ENCODE measurements at regions not wholly inside any gene's neighbourhood (a gene's known extent, or its start where the extent isn't known, plus 50 kb on each side); places are given as distances from the start of the nearest gene placed in this dataset.

DNA sequence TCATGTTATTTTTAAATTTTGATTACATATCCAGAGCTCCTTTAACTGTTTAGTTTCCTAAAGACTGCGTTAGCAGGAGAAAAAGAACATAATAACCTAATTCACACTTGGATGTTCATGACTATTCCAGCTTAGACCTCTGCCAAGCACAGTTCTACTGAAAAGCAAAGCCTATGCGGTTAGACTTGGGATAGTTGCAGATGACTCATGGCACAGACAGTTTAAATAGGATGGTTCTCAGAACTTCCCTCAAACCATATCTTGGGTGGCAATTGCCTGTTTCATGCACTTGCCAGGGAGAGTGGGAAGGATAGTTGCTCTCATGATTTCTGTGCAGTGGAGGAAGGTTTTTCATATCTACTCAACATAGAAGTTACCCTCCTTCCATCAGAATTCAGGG is 149.7 kb upstream of the KLHL29 start:
- DNase-seq (ENCODE audit: low read depth) = no peak

DNA sequence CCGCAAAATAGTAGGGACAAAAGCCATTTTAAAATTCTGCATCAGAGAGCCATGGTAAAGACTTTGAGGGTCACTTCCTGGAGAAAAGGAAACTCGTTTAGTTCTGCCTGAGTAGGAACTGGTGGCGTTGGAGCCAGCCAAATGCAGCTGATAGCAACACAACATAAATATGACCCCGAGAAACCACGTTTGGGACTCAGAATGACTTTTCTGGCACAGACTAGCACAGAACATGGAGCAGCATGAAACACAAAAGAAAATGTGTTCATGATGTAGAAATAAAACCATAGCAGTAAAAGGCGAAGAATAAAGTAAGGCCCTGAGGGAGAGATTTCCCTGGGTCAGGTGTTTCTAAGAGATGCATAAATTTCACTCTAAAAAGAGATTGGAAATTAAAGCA is 149.2 kb upstream of the KLHL29 start:
- peak; percentile 63 for DNase-seq (ENCODE audit: low read depth)

GRCh38 chr2:23237147-23237546 is 147.8 kb upstream of the KLHL29 start:
- DNase-seq (ENCODE audit: low read depth) = no peak

- no peak for DNase-seq (ENCODE audit: low read depth)
Measured at GRCh38 chr2:23238011-23238657, 146.8 kb upstream of the KLHL29 start.

DNA sequence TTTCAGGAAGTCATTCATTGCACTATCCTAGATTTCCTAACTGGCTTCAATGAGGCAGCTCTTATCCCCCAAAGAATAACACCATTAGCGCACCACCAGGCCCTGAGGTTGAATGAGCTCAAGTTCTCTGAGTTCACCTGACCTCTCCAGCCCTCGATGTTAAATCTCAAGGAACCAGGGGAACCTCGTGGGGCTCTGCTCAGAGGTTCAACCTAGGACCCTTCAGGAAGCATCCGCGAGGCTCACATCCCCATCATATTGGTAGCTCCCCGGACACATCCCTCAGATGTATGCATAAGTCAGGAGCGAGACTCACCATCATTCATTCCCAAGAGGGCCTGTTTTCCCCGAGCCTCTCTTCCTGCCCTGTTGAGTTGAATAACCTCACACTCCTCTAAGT is 145.6 kb upstream of the KLHL29 start:
- no peak for DNase-seq (ENCODE audit: low read depth)

DNA sequence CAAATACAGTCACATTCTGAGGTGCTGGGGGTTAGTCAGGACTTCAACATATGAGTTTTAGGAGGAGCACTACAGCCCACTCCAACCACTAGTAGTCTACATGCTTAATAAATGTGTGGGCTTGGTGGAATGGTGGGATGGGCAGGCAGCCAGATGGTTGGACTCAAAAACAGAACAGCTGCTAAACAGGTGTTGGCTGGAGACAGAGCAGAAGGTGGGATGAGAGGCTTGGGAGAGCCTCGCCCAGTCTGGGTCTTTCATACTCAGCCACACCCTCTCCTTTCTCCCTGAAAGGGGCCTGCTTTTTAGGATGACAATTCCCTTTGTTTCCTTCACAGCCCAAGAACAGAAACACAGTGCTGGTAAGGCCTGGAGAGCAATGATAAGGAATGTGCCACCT is 143.9 kb upstream of the KLHL29 start:
- no peak for DNase-seq (ENCODE audit: low read depth)

GRCh38 chr2:23241611-23242245 is 143.3 kb upstream of the KLHL29 start:
- no peak for DNase-seq (ENCODE audit: low read depth)

DNA sequence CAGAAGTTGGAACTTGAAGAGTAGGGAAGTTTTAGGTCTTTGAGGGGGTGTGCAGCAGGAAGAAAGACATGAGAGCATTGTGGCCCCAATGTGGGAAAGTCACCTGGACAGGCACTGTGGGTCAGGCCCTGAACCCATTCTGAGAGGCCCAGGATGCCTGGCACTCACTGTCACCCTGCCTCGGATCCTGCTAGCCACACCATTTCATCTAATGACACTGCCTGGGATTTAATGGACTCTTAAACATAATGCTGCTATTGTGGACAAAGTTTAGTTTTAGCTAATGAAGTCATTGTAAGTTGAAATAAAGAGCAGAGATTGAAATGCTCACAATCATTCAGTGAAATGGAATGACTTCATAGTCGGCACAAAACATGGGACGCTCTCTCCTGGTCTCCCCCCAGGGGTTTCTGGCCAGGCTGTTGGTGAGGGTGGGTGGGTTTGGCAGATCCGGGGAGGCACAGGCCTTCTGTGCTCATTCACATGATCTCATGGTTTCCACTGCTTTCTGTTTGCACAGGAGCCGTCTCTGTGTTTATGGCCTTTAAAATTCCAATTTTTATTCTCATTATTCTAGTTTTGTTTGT is 141.8 kb upstream of the KLHL29 start:
- DNase-seq (ENCODE audit: low read depth) = no peak

GRCh38 chr2:23244617-23245016 is 140.4 kb upstream of the KLHL29 start:
- DNase-seq (ENCODE audit: low read depth) = no peak

- DNase-seq (ENCODE audit: low read depth) = no peak
Measured at GRCh38 chr2:23246992-23247683, 137.8 kb upstream of the KLHL29 start.

- DNase-seq (ENCODE audit: low read depth) = no peak
Measured at GRCh38 chr2:23248667-23249066, 136.3 kb upstream of the KLHL29 start.

GRCh38 chr2:23249348-23249747 is 135.6 kb upstream of the KLHL29 start:
- DNase-seq (ENCODE audit: low read depth) = peak; percentile 54

DNA sequence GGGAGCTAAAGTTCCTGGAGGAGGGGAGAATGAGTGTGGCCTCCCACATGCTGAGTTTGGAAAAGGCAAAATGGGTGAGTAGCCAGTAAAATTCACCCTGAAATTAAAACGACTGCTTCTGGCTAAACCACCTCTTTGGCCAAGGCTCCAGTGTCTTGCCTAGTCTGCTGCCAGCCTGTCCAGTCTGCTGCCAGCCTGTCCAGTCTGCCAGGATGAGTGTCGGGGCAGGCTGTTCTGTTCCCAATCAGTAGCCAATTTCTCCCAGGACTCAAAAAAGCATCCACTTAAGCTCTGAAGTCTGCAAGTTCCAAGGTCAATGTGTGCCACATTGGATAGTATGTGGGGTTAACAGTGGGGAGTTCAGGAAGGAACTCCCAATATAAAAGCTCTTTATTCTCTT is 134.6 kb upstream of the KLHL29 start:
- no peak for DNase-seq (ENCODE audit: low read depth)

DNA sequence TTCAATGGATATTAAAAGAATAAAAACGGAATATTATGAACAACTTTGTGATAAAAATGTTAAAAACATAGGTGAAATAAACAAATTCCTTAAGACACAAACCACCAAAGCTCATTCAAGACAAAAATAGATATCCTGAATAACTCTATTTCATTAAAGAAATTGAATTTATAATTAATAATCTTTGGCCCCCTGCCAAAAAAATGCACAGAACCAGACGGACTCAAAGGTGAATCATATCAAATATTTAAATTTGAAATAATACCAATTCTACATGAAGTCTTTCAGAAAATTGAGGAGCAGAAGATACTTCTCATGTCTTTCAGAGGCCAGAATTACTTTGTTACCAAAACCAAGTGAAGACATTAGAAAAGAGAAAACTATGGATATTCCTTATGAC is 128.3 kb upstream of the KLHL29 start:
- no peak for DNase-seq (ENCODE audit: low read depth)

DNA sequence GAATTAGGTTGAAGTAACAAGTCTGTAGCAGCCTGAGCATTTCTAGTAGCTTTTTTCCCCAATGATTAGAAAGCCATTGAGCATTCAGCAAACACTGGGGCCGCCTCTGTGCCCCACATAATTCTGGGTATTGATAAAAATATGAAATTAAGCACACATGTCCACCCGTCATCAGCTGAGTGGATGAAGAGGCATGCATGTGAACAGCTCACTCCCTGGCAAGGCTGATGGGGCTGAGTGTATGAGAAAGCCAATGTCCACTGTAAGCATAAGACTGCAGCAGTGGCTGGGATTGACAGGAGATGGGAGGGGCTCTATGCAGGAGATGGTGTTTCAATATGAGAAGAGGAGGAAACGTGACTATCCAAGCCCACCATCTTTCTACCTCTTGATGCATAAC is 124.4 kb upstream of the KLHL29 start:
- no peak for DNase-seq (ENCODE audit: low read depth)

DNA sequence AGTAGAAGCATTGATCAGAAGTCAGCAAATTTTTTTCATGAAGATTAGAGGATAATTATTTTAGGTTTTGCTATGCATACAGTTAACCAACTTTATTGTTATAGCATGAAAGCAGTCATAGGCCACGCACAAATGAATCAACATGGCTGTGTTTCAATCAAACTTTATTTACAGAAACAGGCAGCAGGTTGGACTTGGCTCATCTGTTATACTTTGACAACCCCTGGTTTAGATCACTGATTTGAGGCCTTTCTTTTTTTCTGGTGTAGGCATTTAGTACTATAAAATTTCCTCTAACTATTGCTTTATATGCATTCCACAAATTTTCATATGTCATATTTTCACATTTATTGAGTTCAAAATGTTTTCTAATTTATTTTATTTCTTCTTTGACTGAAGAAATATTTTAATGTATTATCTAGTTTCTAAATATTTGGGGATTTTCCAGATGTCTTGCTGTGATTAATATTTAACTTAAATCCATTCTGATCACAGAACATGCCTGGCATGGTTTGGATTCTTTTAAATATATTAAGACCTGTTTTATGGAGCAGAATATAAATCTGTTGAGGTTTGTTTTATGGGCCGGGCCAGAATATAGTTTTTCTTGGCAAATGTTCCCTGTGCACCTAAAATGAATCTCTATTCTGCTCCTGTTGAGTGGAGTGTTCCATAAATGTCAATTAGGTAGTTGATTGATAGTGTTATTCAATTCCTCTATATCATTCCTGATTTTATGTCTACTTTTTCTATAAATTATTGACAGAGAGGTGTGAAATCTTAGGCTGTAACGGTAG is 116.3 kb upstream of the KLHL29 start:
- DNase-seq (ENCODE audit: low read depth) = no peak

GRCh38 chr2:23269747-23270146 is 115.2 kb upstream of the KLHL29 start:
- no peak for DNase-seq (ENCODE audit: low read depth)

DNA sequence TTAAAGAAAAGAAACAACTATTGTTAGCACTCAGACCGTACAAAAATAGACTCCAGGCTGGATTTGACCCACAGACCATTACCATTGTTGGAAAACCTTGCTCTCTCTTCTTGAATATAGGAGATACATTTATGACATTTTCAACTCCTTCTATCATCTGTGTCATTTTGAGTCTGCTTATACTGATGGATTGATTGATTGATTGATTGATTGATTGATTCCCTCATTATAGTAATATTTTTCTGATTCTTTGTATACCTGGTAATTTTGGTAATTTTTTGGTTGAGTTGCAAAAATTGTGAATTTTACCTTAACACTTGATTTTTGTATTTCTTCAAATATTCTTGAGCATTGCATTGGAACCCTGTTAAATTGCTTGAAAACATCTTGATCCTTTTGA is 114.2 kb upstream of the KLHL29 start:
- DNase-seq (ENCODE audit: low read depth) = no peak

DNA sequence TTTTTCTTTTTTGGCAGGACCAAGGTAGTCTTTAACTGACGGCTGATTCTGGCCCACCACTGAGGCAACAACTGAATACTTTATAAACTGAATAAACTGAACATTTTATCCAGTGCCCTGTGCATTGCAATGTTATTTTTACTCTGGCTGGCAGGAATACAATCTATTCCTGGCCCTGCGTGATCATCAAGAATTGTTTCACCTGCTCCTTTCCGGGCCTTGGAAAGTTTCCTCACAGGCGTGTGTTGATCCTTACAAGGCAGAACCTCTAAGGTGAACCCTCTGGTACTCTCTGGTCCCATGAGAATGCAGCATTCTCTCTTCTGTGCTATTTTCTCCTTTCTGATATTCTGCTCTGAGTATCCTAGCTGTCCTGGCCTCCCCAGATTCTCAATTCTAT is 113.7 kb upstream of the KLHL29 start:
- DNase-seq (ENCODE audit: low read depth) = no peak

GRCh38 chr2:23273786-23274185 is 111.2 kb upstream of the KLHL29 start:
- no peak for DNase-seq (ENCODE audit: low read depth)

DNA sequence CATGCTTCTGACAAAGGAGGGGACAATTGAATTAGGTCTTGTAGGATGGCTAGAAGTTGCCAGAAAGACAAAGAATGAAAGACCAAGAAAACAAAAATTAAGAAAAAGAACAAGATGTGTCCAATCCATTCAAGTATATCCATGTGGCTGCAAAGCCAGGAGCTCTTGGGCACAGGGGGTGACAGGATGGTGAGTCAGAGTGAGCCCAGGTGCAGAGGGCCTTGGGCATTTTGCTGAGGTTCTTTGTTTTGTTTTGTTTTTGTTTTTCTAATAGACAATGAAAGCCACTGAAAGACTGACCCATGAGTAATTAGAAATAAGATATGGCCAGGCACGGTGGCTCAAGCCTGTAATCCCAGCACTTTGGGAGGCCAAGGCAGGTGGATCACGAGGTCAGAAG is 104.6 kb upstream of the KLHL29 start:
- no peak for DNase-seq (ENCODE audit: low read depth)

DNA sequence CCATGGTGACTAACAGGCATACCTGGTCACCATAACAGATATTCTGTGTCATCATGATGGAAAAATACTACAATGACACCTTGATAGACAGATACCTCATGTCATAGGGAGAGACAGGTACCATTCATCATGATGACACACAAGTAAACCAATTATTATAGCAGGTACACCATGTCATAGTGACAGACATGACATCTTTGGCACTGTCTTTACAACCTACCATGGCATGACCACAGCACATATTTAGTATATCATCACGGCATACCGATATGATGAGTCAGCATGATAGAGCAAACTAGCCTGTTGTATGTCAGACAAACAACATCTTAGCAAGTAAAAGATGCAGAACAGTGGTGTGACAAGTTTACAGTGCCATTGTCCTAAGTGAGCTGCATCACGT is 101.3 kb upstream of the KLHL29 start:
- DNase-seq (ENCODE audit: low read depth) = no peak
